CD8-positive, alpha-beta memory T cell (primary cell): ENCODE measurements at regions not wholly inside any gene's neighbourhood (a gene's known extent, or its start where the extent isn't known, plus 50 kb on each side); places are given as distances from the start of the nearest gene placed in this dataset.

Experiments
- CTCF ChIA-PET: fragments of 350-600 bp; sonication (Branson Sonifier 250); formaldehyde crosslinking; loops from one replicate; lab custom pipeline; 2021; ENCODE audit warnings: antibody characterized with exemption; lab: Charles Lee
- POLR2A ChIA-PET: fragments of 350-600 bp; sonication (Branson Sonifier 250); formaldehyde crosslinking; loops from one replicate; lab custom pipeline; 2021; ENCODE audit warnings: antibody characterized with exemption; lab: Charles Lee
- DNase-seq, 5 donors: peaks; one replicate each; pipeline versions ENCODE4 v3.0.0 to v3.0.0-alpha.2; 2020 to 2022; ENCODE audit warnings: mixed read lengths in 1 of 5
- H3K27ac ChIP-seq: one replicate; pipeline ENCODE4 v1.7.0; 2013; ENCODE audit warnings: low read depth, mild to moderate bottlenecking, low read length, moderate library complexity
- H3K27me3 ChIP-seq: 2 replicates; pipeline ENCODE4 v1.7.0; 2013; ENCODE audit warnings: low read length, mild to moderate bottlenecking; ENCODE audit not compliant: insufficient read depth, poor library complexity, severe bottlenecking
- H3K36me3 ChIP-seq: 2 replicates; pipeline ENCODE4 v1.7.0; 2013; ENCODE audit warnings: mild to moderate bottlenecking, low read length, moderate library complexity; ENCODE audit not compliant: insufficient read depth
- H3K4me1 ChIP-seq: 2 replicates; pipeline ENCODE4 v1.7.0; 2013; ENCODE audit warnings: mild to moderate bottlenecking, low read length, moderate library complexity; ENCODE audit not compliant: insufficient read depth
- H3K4me3 ChIP-seq: 2 replicates; pipeline ENCODE4 v1.7.0; 2013; ENCODE audit warnings: mild to moderate bottlenecking, low read length
- H3K9me3 ChIP-seq: 2 replicates; pipeline ENCODE4 v1.7.0; 2013; ENCODE audit warnings: mild to moderate bottlenecking, low read length
- H3K27ac Mint-ChIP-seq, 8 donors: one replicate each; pipeline ENCODE4 v1.8.0; 2020 to 2021; ENCODE audit warnings: mixed read lengths in 8 of 8, mild to moderate bottlenecking in 6 of 8, inconsistent platforms in 3 of 8, moderate library complexity in 3 of 8
- H3K27me3 Mint-ChIP-seq, 2 donors: one replicate each; pipeline ENCODE4 v1.8.0; 2020 to 2021; ENCODE audit warnings: mixed read lengths in 2 of 2, mild to moderate bottlenecking in 1 of 2, moderate library complexity in 1 of 2
- H3K36me3 Mint-ChIP-seq, 3 donors: one replicate each; pipeline ENCODE4 v1.8.0; 2020 to 2021; ENCODE audit warnings: mixed read lengths in 3 of 3, inconsistent platforms in 1 of 3, mild to moderate bottlenecking in 1 of 3
- H3K4me1 Mint-ChIP-seq, 3 donors: one replicate each; pipeline ENCODE4 v1.8.0; 2020 to 2021; ENCODE audit warnings: mixed read lengths in 3 of 3, inconsistent platforms in 1 of 3, mild to moderate bottlenecking in 1 of 3
- H3K4me3 Mint-ChIP-seq, 7 donors: one replicate each; pipeline ENCODE4 v1.8.0; 2020 to 2021; ENCODE audit warnings: mixed read lengths in 7 of 7, mild to moderate bottlenecking in 6 of 7, moderate library complexity in 4 of 7, inconsistent platforms in 2 of 7
- H3K9me3 Mint-ChIP-seq, 5 donors: one replicate each; pipeline ENCODE4 v1.8.0; 2020 to 2022; ENCODE audit warnings: mixed read lengths in 5 of 5, mild to moderate bottlenecking in 3 of 5, moderate library complexity in 2 of 5, inconsistent platforms in 1 of 5

- Histone ChIP-seq H3K9me3 (no peaks in the 10 kb centered on the region), H3K4me3 (no peak overlapping the region), H3K36me3 (no peaks in the 10 kb centered on the region), H3K27ac (no peak overlapping the region), H3K4me1 (no peaks in the 10 kb centered on the region), H3K27me3 (no peaks in the 10 kb centered on the region)
- Mint-ChIP-seq H3K27ac (no peak overlapping the region), H3K4me3 (no peak overlapping the region), H3K27me3 (no peaks in the 10 kb centered on the region), H3K4me1 (no peaks in the 10 kb centered on the region), H3K9me3 (peaks cover 0 to 5% (median 2%) of the 10 kb centered on the region in 5 donors), H3K36me3 (no peaks in the 10 kb centered on the region)
- DNase-seq, result no peak
- POLR2A ChIA-PET, result no interaction called here
- CTCF ChIA-PET, result no interaction called here
These were observed 979.3 kb upstream of the CELF2 start for GRCh38 chr10:10038348-10038747.

GRCh38 chr10:10039595-10039994 lies 978.1 kb upstream of the CELF2 start:
- H3K36me3 Mint-ChIP-seq, result no peaks in the 10 kb centered on the region
- H3K9me3 Mint-ChIP-seq, result peaks cover 0 to 5% (median 2%) of the 10 kb centered on the region in 5 donors
- H3K27ac ChIP-seq, result no peak overlapping the region
- H3K27me3 ChIP-seq, result no peaks in the 10 kb centered on the region
- no peaks in the 10 kb centered on the region for H3K4me1 Mint-ChIP-seq
- no peak overlapping the region for H3K27ac Mint-ChIP-seq
- CTCF ChIA-PET, result no interaction called here
- H3K4me3 Mint-ChIP-seq, result no peak overlapping the region
- H3K36me3 ChIP-seq, result no peaks in the 10 kb centered on the region
- no peaks in the 10 kb centered on the region for H3K4me1 ChIP-seq
- no peaks in the 10 kb centered on the region for H3K27me3 Mint-ChIP-seq
- no peaks in the 10 kb centered on the region for H3K9me3 ChIP-seq
- no peak for DNase-seq
- POLR2A ChIA-PET, result no interaction called here
- no peak overlapping the region for H3K4me3 ChIP-seq

GRCh38 chr10:10043083-10043482 lies 974.6 kb upstream of the CELF2 start:
- Histone ChIP-seq H3K27me3 (no peaks in the 10 kb centered on the region), H3K27ac (no peak overlapping the region), H3K9me3 (no peaks in the 10 kb centered on the region), H3K4me3 (no peak overlapping the region), H3K36me3 (no peaks in the 10 kb centered on the region), H3K4me1 (no peaks in the 10 kb centered on the region)
- no peaks in the 10 kb centered on the region for H3K36me3 Mint-ChIP-seq
- POLR2A ChIA-PET, result no interaction called here
- DNase-seq, result no peak
- CTCF ChIA-PET, result no interaction called here
- H3K9me3 Mint-ChIP-seq, result peaks cover 0 to 6% (median 0%) of the 10 kb centered on the region in 5 donors
- no peaks in the 10 kb centered on the region for H3K4me1 Mint-ChIP-seq
- no peak overlapping the region for H3K4me3 Mint-ChIP-seq
- H3K27ac Mint-ChIP-seq, result no peak overlapping the region
- H3K27me3 Mint-ChIP-seq, result no peaks in the 10 kb centered on the region

- no peaks in the 10 kb centered on the region for H3K36me3 Mint-ChIP-seq
- no peak for DNase-seq
- no peaks in the 10 kb centered on the region for H3K4me1 ChIP-seq
- no peaks in the 10 kb centered on the region for H3K9me3 ChIP-seq
- no peak overlapping the region for H3K27ac ChIP-seq
- H3K4me3 ChIP-seq, result no peak overlapping the region
- CTCF ChIA-PET, result no interaction called here
- H3K4me3 Mint-ChIP-seq, result no peak overlapping the region
- no peaks in the 10 kb centered on the region for H3K27me3 ChIP-seq
- H3K36me3 ChIP-seq, result no peaks in the 10 kb centered on the region
- no peak overlapping the region for H3K27ac Mint-ChIP-seq
- no peaks in the 10 kb centered on the region for H3K27me3 Mint-ChIP-seq
- peaks cover 0 to 6% (median 0%) of the 10 kb centered on the region in 5 donors for H3K9me3 Mint-ChIP-seq
- POLR2A ChIA-PET, result no interaction called here
- H3K4me1 Mint-ChIP-seq, result no peaks in the 10 kb centered on the region
These were observed 972.5 kb upstream of the CELF2 start for GRCh38 chr10:10044922-10045764.

- Mint-ChIP-seq H3K9me3 (peaks cover 0 to 6% (median 0%) of the 10 kb centered on the region in 5 donors), H3K36me3 (no peaks in the 10 kb centered on the region), H3K27me3 (no peaks in the 10 kb centered on the region), H3K4me1 (no peaks in the 10 kb centered on the region), H3K27ac (no peak overlapping the region), H3K4me3 (no peak overlapping the region)
- DNase-seq, result no peak
- Histone ChIP-seq H3K27me3 (no peaks in the 10 kb centered on the region), H3K9me3 (no peaks in the 10 kb centered on the region), H3K4me3 (no peak overlapping the region), H3K4me1 (no peaks in the 10 kb centered on the region), H3K27ac (no peak overlapping the region), H3K36me3 (no peaks in the 10 kb centered on the region)
- CTCF ChIA-PET, result no interaction called here
- POLR2A ChIA-PET, result no interaction called here
These were observed 972.0 kb upstream of the CELF2 start for GRCh38 chr10:10045765-10046028.

- Mint-ChIP-seq H3K36me3 (no peaks in the 10 kb centered on the region), H3K27ac (no peak overlapping the region), H3K9me3 (peaks cover 0 to 6% (median 0%) of the 10 kb centered on the region in 5 donors), H3K4me1 (no peaks in the 10 kb centered on the region), H3K27me3 (no peaks in the 10 kb centered on the region), H3K4me3 (no peak overlapping the region)
- ChIA-PET POLR2A (no interaction called here), CTCF (no interaction called here)
- Histone ChIP-seq H3K27me3 (no peaks in the 10 kb centered on the region), H3K9me3 (no peaks in the 10 kb centered on the region), H3K4me1 (no peaks in the 10 kb centered on the region), H3K4me3 (no peak overlapping the region), H3K36me3 (no peaks in the 10 kb centered on the region), H3K27ac (no peak overlapping the region)
- DNase-seq, result no peak
These were observed 970.2 kb upstream of the CELF2 start for GRCh38 chr10:10047426-10047825.

GRCh38 chr10:10053051-10053450 lies 964.6 kb upstream of the CELF2 start:
- no peaks in the 10 kb centered on the region for H3K36me3 ChIP-seq
- no peaks in the 10 kb centered on the region for H3K27me3 ChIP-seq
- Mint-ChIP-seq H3K36me3 (no peaks in the 10 kb centered on the region), H3K4me3 (no peak overlapping the region), H3K9me3 (peaks cover 0 to 2% (median 0%) of the 10 kb centered on the region in 5 donors), H3K27ac (no peak overlapping the region), H3K4me1 (no peaks in the 10 kb centered on the region), H3K27me3 (no peaks in the 10 kb centered on the region)
- H3K4me1 ChIP-seq, result no peaks in the 10 kb centered on the region
- no peaks in the 10 kb centered on the region for H3K9me3 ChIP-seq
- no peak for DNase-seq
- CTCF ChIA-PET, result no interaction called here
- H3K27ac ChIP-seq, result no peak overlapping the region
- POLR2A ChIA-PET, result no interaction called here
- no peak overlapping the region for H3K4me3 ChIP-seq

GRCh38 chr10:10054466-10054865 lies 963.2 kb upstream of the CELF2 start:
- Histone ChIP-seq H3K4me1 (no peaks in the 10 kb centered on the region), H3K9me3 (no peaks in the 10 kb centered on the region), H3K4me3 (no peak overlapping the region), H3K36me3 (no peaks in the 10 kb centered on the region), H3K27me3 (no peaks in the 10 kb centered on the region), H3K27ac (no peak overlapping the region)
- Mint-ChIP-seq H3K4me1 (no peaks in the 10 kb centered on the region), H3K4me3 (no peak overlapping the region), H3K27me3 (no peaks in the 10 kb centered on the region), H3K27ac (no peak overlapping the region), H3K36me3 (no peaks in the 10 kb centered on the region), H3K9me3 (peaks cover 0 to 2% (median 0%) of the 10 kb centered on the region in 5 donors)
- POLR2A ChIA-PET, result no interaction called here
- CTCF ChIA-PET, result no interaction called here
- no peak for DNase-seq
